Middle frontal gyrus (tissue), 1 donor: ENCODE measurements at regions not wholly inside any gene's neighbourhood (a gene's known extent, or its start where the extent isn't known, plus 50 kb on each side); places are given as distances from the start of the nearest gene placed in this dataset.
"Not testable (repeated sequence)": the region's sequence is repeated elsewhere in the genome, so short reads cannot be mapped to it uniquely, and the experiment has no call there.

Source experiments
- DNase-seq: peaks from one replicate; pipeline ENCODE4 v3.0.0-alpha.2; 2015; ENCODE audit warnings: low spot score; ENCODE audit errors: extremely low spot score

DNA sequence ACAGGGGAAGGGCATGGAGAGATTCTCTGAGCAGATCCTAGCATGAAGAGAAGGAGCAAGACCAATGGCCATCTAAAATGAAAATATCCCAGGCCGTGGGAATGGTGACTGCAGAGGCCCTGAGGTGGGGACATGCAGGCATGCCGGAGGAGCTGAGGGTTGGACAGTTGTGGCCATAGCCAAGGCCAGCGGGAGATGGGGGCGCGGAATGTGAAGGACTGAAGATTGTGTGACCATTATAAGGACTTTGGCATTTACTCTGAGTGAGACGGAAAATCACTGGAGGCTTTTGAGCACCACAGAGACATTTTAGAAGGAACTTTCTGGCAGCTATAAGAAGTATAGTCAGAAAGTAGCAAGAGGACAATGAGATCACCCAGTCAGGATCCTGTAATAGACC is 341.1 kb downstream of the SFMBT2 start:
- no peak for DNase-seq

DNA sequence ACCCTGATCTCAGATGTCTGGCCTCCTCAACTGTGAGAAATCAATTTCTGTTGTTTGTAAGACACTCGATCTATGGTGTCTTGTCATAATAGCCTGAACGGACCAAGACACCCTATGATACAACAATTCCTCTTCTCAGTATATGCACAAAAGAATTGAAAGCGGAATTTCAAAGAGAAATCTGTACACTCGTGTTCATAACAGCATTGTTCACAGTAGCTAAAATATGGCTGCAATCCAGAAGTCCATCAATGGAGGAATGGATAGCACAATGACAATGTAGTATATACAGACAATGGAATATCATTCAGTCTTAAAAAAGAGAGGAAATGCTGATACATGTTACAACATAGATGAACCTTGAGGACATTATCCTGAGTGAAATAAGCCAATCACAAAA is 354.6 kb downstream of the SFMBT2 start:
- DNase-seq: no peak

DNA sequence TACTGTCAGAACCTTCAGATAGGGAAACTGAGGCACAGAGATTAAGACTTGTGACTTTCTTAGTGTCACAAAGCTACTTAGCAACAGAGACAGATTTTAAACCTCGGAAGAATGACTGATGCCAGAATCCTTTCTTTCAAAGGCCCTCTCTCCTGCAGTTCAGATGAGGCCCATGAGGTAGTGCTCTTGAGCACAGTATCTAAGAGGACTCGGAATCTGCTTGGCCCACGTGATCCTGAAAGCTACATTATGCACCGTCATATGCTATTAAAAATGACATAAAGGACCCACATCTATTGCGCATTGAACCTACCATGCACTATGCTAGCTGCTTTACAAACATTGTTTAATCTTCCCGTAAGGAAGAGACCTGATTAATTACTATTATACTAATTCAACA is 355.9 kb downstream of the SFMBT2 start:
- DNase-seq: no peak

DNA sequence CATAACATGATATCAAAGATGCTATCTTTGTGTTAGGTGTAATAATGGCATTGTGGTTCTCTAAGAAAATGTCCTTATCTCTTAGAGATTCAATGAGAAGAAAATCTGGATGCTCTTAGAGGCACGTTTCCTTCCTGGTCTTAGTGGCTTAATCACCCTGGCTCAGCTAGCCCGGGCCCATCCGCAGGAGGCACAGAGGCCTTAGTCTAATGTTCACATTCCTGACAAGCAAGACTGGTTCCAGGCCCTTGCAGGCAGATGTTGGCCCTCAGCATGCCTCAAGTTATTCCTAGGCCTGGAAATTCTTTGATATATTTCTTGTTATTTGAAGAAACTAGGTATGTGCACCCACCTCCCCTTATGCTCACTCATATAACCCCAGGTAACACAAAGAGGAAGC is 357.6 kb downstream of the SFMBT2 start:
- no peak for DNase-seq

DNA sequence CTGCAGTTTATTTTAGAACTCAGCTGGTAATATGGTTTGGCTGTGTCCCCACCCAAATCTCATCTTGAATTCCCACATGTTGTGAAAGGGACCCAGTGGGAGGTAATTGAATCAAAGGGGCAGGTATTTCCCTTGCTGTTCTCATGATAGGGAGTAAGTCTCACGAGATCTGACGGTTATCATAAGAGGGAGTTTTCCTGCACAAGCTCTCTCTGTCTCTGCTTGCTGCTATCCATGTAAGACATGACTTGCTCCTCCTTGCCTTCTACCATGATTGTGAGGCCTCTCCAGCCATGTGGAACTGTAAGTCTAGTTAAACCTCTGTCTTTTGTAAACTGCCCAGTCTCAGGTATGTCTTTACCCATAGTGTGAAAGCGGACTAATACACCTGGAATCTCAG is 360.8 kb downstream of the SFMBT2 start:
- DNase-seq: not testable (repeated sequence)

DNA sequence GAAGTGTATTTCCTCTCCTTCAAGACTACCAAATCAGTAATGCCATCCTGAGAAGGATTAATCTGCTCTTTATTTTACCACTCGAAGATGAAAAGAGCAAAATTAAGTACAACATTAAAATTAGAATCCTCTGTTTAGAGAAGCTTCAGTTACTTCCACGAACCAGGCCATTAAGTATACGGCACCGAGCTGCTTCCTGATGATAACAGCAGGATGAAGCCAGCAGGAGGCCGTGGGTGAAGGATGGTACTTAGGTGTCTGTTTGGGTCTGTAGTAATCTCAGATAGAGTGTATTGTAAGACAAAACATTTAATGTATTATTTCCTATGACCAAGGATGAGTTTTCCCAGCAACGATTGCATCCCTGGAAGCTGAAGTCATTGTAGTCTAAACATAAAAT is 362.8 kb downstream of the SFMBT2 start:
- DNase-seq: no peak

DNA sequence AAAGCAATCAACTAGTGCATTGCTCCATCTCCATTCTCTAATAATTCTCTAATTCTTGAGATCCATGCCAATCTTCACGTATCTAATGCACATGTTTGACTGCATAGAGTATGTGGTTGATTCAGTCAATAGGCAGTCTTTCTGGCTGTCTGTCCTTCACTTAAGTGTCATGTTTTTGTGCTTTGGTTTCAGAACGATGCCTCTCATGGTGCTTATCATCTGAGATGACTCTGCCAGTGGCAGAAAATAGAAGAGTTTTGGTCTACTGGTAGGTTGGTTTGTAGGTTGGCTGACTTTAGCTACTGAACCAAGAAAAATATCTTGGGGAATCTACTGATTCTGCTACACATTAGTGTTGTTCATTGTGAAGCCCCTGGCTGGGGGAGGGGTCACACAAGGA is 364.2 kb downstream of the SFMBT2 start:
- no peak for DNase-seq

DNA sequence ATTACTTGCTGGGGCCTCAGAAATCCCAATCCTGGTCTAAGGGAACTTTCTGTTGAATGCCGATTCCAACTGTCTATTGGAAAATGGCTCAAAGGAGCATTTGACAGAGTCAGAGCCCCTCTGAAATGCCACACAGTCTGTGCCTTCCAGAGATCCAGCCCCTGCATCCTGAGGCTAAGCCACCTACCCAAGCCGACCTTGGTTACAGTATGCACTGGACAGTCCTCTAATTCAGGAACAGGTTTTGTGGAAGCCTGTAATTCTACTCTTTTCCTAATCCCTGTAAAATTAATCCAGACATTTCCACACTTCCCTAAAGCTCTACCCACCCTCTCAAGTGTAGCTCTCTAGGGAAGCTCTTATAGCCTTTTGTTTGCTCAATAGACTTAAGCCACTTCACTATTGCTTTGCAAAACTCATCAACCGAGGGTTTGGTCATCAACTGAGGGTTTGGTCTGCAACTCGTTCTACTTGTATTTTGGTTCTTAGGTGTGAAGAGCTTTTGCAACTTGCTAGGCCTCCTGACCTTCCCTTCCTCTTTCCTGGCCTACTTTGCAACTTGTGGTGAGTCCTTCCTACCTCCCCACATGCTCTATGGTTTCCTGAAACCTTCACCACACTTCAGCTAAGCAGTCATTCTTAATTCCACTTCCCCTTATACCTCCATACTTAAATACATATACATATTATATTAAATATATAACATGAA is 364.8 kb downstream of the SFMBT2 start:
- DNase-seq: no peak

DNA sequence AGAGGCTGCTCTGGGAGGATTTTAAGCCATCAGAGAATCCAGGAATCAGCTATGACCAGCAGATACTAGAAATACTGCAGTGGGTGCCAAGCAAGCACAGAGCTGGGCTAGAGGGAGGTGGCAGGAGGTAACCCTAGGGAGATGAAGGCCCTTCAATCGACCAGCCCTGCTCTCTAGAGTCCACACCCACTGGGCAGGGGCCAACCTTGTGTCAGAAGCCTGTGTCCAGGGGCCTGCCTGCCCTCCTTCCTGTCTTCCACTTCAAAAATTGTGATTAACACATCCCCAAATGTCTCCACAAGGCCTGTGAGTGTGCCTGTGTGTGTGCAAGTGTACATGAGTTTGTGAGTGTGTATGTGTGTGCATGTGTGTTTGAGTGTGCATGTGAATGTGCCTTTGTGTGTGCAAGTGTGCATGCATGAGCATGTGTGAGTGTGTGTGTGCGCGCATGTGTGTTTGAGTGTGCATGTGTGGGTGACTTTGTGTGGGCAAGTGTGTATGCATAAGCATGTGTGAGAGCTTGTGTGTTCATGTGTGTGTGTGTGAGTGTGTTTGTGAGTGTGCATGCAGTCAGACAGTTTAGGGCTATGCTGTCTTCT is 367.7 kb downstream of the SFMBT2 start:
- no peak for DNase-seq

DNA sequence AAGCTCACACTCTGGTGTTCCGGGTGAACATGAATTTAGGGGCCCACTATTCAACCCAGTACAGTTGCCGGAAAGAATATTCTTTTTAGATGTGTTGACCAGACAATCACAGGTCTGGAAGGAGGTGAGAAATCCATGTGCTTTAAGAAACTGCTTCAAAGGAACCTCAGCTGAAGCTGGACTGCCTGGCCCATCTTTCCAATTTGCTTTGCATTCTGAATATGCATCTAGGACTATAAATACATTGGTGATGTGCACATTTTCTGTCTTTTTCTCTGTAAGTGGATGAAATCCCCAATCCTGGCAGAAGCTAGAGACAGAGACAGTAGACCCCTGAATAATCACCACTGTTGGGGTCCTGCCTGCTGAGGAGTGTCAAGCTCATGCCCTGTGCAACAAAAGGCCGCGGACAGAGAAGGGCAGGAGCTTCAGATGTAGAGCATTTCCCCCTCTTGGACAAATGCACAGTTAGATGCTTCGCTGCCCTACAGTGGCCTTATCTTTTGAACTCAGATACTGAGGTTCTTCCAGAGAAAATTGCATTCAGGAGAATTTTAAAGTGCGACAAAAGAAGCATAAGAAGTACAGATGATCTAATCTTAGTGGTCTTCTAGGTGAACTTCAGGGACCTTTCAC is 368.3 kb downstream of the SFMBT2 start:
- DNase-seq: no peak

DNA sequence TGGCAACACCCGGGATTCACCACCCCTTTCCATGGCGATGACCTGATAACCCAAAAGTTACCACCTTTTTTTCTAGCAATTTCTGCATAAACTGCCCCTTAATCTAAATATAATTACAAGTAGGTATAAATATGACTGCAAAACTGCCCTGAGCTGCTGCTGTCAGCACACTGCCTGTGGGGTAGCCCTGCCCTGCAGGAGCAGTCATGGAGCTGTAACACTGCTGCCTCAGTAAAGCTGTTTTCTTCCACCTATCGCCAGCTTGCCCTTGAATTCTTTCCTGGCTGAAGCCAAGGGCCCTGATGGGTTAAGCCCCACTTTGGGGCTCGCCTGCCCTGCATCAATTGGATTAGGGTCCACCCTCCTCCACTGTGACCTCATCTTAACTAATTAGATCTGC is 368.8 kb downstream of the SFMBT2 start:
- no peak for DNase-seq

DNA sequence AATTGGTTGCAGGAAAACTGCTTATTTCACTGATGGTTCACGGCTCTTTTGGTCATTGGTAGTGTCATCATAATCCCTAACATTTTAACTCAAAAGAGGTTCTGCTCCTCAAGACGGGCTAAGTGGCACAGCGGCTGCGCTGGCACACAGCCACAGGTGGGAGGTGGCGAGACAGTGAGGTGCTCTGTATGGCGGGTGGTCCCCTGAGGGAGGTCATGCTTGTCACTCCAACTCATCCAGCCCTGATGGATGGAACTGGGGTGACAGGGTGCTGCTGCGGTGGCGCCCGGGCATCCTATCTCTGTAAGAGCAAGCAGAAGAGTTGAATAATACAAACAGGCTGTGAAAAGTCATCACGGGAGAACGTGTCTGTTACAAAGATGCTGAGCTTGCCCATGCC is 370.2 kb downstream of the SFMBT2 start:
- DNase-seq: no peak

DNA sequence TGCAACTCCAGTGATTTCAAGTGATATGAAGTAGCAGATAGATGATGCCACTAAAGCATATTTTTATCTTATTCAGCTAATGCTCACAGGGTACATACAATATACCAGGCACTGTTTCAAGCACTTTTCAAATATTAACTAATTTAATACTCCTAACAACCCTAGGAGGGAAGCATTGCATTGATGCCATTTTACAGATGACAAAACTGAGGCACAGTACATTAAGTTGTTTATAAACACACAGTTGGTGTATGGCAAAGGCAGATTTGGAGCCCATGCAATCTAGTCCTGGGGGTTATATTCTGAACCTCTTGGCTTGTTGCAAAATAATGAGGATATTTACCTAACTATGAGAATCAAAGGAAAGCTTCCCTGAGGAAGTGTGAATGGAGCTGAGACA is 371.0 kb downstream of the SFMBT2 start:
- DNase-seq: no peak

DNA sequence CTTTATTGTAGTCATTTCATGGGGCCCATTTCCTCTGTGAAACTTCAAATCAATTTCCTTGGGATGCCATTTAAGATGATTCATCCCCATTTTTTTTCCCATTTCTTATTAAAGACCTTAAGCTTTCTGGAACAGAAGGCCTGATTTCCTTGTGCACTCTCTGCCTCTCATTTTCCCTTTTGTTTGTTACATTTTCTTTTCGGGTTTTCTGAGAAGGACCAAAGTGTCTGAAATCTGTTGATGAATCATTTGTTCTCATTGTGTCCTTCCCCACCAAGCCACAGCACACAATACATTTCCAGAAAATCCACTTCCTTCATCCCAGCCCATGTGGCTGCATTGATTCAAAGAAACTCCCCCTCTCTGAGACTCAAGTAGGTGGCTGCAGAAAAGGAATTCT is 372.4 kb downstream of the SFMBT2 start:
- DNase-seq: no peak

DNA sequence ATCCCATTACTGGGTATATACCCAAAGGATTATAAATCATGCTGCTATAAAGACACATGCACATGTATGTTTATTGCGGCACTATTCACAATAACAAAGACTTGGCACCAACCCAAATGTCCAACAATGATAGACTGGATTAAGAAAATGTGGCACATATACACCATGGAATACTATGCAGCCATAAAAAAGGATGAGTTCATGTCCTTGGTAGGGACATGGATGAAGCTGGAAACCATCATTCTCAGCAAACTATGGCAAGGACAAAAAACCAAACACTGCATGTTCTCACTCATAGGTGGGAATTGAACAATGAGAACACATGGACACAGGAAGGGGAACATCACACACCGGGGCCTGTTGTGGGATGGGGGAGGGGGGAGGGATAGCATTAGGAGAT is 373.4 kb downstream of the SFMBT2 start:
- not testable (repeated sequence) for DNase-seq

DNA sequence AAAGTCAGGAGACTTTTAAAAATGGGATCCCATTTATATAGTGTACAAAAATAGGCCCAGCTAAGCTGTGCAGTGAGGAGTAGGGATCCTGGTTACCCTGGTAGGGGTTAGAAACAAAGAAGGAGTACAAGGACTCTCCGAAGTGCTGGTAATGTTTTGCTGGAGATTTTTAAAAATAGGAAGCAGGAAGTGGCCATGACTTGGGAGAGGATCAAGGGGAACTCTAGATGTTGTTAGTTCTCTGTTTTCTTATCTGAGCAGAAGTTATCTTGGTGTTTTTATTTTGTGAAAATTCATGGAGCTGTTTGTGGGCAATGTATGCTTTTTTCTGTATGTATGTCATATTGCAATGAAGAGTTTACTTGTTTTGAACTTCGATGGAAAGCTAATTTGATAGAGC is 373.9 kb downstream of the SFMBT2 start:
- DNase-seq: no peak

DNA sequence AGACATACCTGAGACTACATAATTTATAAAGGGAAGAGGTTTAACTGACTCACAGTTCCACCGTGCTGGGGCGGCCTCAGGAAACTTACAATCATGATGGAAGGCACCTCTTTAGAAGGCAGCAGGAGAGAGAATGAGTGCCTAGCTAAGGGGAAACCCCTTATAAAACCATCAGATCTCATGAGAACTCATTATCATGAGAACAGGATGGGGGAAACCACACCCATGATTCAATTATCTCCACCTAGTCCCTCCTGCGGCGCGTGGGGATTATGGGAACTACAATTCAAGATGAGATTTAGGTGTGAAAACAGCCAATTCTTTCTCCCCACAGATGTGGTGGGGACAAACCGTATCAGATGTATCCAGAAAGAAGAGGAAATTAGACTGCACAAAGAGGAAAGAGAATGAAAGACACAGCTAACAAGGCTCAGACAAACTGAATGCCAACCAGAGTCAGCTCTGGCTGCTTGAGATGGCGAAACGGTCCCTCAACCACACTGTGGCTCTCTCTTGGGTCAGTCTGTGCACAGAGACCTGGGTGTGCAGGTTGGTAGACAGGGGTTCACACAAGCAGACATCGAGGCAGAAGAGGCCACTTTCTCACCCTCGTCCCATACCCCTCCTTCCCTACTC is 375.6 kb downstream of the SFMBT2 start:
- DNase-seq: no peak

DNA sequence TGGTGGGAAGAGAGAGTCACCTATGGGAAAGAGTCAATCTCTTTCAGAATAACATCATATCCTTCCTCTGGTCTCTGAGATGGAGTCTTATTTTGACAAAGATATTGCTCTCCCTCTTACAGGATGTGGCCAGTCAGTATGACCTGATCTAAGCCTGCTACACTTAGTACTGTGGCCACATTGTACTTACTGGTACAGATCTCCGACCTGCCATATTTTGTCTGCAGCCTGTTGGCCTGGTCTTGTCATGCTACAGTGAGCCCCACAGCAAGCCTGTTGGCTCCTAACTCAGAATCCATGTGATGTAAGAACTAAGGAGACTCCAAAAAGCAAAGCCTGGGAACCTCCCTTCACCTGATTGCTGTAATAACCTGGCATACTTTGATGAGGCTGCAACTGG is 377.8 kb downstream of the SFMBT2 start:
- no peak for DNase-seq

DNA sequence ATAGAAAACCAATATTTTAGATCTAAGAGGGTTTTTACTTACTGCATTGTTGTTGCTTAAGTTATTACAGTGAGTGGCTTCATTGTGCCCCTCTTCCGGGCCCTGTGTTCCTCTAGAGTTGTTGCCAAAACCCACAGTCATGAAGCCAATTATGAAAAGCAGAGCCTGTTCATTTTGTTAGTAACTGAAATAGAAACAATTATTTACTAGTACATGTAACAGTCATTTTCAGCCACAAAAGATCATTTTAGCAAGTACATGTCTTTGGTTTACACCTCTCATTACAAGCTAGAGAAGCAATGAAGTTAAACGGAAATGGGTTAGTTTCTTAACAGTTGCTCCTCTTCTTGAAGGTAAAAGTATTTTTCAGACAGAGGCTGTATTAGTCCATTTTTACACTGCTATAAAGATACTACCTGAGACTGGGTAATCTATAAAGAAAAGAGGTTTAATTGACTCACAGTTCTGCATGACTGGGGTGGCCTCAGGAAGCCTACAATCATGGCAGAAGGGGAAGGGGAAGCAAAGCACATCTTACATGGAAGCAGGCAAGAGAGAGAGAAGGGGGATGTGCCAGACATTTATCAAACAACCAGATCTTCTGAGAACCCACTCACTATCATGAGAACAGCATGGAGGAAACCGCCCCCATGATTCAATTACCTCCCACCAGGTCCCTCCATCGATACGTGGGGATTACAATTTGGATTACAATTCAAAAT is 380.5 kb downstream of the SFMBT2 start:
- DNase-seq: no peak

DNA sequence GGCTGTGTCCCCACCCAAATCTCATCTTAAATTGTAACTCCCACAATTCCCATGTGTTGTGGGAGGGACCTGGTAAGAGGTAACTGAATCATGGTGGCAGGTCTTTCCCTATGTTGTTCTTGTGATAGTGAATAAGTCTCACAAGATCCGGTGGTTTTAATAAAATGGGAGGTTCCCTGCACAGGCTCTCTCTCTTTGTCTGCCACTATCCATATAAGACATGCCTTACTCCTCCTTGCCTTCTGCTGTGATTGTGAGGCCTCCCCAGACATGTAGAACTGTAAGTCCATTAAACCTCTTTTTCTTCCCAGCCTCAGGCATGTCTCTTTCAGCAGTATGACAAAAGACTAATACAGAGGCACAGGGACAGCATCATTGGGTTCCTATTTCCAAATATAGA is 381.2 kb downstream of the SFMBT2 start:
- no peak for DNase-seq

DNA sequence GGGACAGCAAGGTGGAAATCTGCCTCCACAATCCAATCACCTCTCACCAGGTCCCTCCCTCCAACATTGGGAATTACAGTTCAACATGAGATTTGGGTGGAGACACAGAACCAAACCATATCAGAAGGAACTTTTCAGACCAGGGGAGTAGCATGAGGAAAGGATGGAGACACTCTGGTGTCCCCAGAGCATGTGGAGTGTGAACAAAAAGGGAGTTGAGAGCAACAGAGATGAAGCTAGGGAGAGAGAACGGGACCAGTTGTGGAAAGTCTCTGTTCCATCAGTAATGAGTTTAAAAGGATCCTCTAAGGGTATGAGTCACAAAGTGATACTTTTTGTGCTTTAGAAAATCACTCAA is 382.0 kb downstream of the SFMBT2 start:
- DNase-seq: no peak
